ENCODE measurements at regions not wholly inside any gene's neighbourhood (a gene's known extent, or its start where the extent isn't known, plus 50 kb on each side); places are given as distances from the start of the nearest gene placed in this dataset.
"Not testable (repeated sequence)": the region's sequence is repeated elsewhere in the genome, so short reads cannot be mapped to it uniquely, and the experiment has no call there.

DNA sequence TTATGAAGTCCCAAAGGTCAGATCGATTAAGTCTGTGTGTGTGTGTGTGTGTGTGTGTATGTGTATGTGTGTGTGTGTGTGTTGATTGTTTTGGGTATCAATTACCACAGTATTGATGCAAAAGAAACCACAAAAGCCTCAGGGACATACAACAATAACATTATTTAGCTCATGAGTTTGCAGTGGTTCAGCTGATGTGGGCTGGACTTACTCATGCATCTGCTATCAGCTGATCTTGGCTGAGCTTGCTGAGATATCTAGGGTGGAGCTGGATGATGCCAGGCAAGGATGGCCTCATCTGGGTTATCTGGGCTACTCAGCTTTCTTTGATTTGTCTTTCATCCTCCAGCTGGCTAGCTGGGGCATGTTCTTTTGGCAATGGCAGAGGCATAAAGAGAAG lies 82.4 kb upstream of the PRR23C start:
- no peak for DNase-seq (ENCODE audit: low read depth)
- TF ChIP-seq, protein P1, sequence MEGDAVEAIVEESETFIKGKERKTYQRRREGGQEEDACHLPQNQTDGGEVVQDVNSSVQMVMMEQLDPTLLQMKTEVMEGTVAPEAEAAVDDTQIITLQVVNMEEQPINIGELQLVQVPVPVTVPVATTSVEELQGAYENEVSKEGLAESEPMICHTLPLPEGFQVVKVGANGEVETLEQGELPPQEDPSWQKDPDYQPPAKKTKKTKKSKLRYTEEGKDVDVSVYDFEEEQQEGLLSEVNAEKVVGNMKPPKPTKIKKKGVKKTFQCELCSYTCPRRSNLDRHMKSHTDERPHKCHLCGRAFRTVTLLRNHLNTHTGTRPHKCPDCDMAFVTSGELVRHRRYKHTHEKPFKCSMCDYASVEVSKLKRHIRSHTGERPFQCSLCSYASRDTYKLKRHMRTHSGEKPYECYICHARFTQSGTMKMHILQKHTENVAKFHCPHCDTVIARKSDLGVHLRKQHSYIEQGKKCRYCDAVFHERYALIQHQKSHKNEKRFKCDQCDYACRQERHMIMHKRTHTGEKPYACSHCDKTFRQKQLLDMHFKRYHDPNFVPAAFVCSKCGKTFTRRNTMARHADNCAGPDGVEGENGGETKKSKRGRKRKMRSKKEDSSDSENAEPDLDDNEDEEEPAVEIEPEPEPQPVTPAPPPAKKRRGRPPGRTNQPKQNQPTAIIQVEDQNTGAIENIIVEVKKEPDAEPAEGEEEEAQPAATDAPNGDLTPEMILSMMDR (IDR thresholded peaks at IDR 0.05; ENCODE audit: low read depth, low read length, missing control alignments), result no peak
- in situ Hi-C loops (cut with HindIII; ENCODE audit: low sequenced_read_pairs), result no loop called here
- H3K4me3 ChIP-seq (ENCODE audit: low read depth, low read length), result no peak overlapping the region

DNA sequence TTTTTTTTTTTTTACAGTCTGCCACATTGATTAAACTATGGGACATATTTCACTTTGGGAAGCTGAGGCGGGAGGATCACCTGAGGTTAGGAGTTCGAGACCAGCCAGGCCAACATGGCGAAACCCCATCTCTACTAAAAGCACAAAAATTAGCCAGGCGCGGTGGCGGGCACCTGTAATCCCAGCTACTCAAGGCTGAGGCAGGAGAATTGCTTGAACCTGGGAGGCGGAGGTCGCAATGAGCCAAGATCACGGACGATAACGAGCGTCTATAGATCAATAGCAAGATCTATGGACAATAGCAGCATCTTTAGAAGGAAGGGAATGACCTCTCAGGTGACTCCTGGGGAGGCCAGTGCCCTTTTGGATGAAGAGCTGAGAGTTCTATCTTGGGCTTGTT lies 82.9 kb upstream of the PRR23C start:
- H3K4me3 ChIP-seq (ENCODE audit: low read depth, low read length); DNase-seq (ENCODE audit: low read depth); in situ Hi-C loops (cut with HindIII; ENCODE audit: low sequenced_read_pairs): not testable (repeated sequence)

DNA sequence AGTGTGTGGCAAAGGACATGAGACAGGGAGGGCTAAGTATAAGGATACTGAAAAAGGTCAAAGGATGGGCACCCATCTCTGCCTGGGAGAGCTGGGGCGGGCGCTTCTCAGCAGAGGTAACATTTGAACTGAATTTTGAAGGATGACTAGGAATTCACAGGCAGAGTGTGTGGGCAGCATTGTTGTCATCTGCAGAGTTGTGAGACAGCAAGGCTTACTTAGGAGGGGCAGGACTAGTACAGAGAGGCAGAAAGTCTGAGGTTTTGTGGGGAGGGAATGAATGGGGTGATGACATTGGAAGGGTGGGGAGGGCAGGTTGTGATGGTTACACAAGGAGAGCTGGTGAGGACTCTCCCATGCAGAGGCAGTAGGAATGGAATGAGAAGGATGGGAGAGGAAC lies 84.1 kb upstream of the PRR23C start:
- DNase-seq (ENCODE audit: low read depth), result no peak
- TF ChIP-seq, protein P1 (IDR thresholded peaks at IDR 0.05; ENCODE audit: low read depth, low read length, missing control alignments), result no peak
- in situ Hi-C loops (cut with HindIII; ENCODE audit: low sequenced_read_pairs), result no loop called here
- H3K4me3 ChIP-seq (ENCODE audit: low read depth, low read length), result no peak overlapping the region

DNA sequence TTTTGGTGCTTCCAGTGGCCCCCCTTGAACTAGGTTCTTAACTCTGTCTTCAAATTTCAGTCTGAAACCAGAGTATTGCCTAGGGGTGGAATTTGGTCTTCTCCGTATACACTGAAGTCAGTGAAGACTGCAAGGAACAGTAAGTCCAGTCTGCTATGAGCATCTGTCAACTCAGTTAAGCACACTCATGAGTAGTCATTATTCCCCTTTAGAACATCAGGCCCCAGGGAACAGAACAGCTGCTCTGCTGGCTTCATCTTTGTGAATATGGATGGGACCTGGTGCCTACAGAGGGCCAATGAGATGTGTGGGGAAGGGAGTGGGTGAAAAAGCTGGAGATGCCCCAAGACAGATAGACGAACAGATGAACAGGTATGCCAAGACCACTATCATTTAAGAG lies 85.2 kb upstream of the PRR23C start:
- no peak overlapping the region for H3K4me3 ChIP-seq (ENCODE audit: low read depth, low read length)
- in situ Hi-C loops (cut with HindIII; ENCODE audit: low sequenced_read_pairs), result no loop called here
- DNase-seq (ENCODE audit: low read depth), result no peak
- TF ChIP-seq, protein P1 (IDR thresholded peaks at IDR 0.05; ENCODE audit: low read depth, low read length, missing control alignments), result no peak

DNA sequence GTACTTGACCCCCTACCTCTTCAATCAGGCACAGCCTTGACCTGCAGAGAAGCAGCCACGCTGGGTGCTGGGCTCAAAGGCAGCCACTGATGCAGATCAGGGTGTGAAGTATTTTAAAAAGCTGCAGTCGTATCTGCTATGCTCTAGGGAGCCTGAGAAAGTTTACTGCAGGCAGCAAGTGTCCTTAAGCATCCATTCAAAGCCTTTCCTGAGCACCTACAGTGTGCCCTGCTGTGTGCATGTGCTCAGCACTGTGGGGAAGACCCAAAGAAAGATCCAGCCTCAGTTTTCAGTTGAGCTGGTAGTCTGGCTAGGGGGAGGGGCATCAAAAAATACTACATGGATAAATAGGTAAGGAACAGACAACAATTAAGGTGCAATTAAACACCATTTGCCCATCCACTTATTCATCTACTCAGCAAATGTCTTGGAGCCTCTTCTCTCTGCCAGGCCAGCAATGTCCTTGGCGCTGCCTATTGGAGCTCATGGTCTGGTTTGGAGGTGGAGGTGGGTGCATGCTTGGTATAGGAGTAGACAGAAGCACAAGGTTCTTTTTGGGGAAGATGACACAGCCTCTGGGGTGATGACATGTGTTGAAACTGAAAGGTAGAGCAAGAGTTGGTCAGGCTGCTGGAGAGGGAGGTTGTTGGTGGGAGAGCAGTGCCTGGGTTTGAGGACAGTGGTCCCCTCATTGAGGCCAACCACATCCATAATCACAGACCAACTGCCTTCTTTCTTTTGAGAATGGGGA lies 85.9 kb upstream of the PRR23C start:
- TF ChIP-seq, protein P1 (IDR thresholded peaks at IDR 0.05; ENCODE audit: low read depth, low read length, missing control alignments), result no peak
- no peak for DNase-seq (ENCODE audit: low read depth)
- H3K4me3 ChIP-seq (ENCODE audit: low read depth, low read length), result no peak overlapping the region
- in situ Hi-C loops (cut with HindIII; ENCODE audit: low sequenced_read_pairs), result no loop called here

DNA sequence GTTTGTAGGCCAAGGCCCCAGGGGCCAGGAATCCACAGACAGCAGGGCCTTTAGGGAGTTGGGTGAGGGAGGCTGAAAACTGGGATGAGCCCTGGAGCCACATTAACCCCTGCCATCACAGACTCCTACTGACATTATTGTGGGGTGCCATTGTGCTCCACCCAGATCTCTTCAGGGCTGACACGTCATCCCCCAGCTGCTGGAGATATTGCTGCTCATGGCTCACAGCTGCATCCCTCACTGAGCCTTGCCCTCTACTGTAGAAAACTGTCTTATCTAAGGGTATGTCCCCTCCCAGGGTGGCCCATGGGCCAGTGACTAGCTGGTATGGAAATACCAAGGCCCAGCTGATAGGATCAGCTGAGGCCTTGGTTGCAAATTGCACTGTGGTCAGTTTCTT lies 87.3 kb upstream of the PRR23C start:
- H3K4me3 ChIP-seq (ENCODE audit: low read depth, low read length), result no peak overlapping the region
- DNase-seq (ENCODE audit: low read depth), result no peak
- in situ Hi-C loops (cut with HindIII; ENCODE audit: low sequenced_read_pairs), result no loop called here
- TF ChIP-seq, protein P1 (IDR thresholded peaks at IDR 0.05; ENCODE audit: low read depth, low read length, missing control alignments), result no peak

DNA sequence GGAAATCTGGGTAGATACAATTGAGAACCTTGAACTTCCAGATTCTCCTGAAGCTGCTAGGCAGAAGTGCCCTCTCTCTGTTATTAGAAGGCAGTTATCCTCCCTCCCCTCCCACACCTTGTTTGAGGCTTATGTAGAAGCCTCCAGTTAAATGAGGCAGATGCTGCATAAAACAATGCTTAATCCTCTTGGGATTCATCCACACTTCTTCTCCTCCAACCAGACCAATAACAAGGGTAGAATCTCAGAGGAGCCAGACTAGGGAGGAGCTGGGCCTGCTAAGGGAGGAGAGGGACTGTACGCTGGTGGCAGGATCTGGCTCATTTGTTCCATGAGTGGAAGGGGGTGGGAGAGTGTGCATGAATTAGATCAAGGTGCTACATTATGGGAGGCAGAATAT lies 88.3 kb upstream of the PRR23C start:
- TF ChIP-seq, protein P1 (IDR thresholded peaks at IDR 0.05; ENCODE audit: low read depth, low read length, missing control alignments), result no peak
- no peak for DNase-seq (ENCODE audit: low read depth)
- H3K4me3 ChIP-seq (ENCODE audit: low read depth, low read length), result no peak overlapping the region
- in situ Hi-C loops (cut with HindIII; ENCODE audit: low sequenced_read_pairs), result no loop called here
